NCI-H146 (cell line): ENCODE measurements at regions not wholly inside any gene's neighbourhood (a gene's known extent, or its start where the extent isn't known, plus 50 kb on each side); places are given as distances from the start of the nearest gene placed in this dataset.

Source experiments
- DNase-seq: peaks from one replicate; lab custom pipeline; 2025; lab: John Stamatoyannopoulos, UW

DNA sequence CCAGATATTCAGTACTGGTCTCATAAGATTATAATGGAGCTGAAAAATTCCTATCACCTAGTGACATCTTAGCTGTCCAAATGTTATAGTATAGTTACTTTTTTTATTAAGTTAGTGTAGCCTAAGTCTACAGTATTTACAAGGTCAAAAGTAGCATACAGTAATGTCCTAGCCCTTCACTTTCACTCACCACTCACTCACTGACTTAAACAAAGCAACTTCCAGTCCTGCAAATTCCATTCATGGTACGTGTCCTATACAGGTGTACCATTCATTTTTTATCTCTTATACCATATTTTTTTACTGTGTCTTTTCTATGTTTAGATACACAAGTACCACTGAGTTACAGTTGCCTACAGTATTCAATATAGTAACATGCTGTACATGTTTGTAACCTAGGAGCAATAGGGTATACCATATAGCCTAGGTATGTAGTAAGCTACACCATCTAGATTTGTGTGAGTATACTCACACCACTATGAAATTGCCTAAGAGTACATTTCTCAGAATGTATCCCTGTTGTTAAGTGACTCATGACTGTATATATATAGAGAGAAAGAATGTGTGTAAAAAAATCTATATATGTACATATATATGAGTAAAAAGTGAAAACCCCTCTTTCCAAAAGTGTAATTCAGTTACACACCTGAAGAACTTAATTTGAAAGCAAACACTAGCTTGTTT lies 234.8 kb upstream of the WWC1 start:
- no peak for DNase-seq

DNA sequence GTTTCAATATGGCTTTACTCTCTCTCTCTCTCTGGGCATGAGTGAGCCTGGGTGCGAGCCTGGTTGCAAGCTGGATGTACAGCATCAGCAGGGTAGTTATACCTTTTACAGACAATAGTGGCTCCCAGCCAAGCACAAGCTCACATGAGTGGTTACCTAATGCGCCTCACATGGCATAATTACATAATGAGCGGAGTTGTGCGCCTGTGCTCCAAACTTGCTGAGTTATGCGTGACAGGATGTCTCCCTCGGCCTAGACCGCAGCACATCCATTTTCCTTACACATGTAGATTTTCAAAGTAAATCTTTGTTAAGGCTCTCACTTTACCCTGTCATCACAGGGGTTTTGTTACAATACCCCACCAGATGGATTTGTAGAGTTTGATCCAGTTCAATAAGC lies 233.5 kb upstream of the WWC1 start:
- no peak for DNase-seq

DNA sequence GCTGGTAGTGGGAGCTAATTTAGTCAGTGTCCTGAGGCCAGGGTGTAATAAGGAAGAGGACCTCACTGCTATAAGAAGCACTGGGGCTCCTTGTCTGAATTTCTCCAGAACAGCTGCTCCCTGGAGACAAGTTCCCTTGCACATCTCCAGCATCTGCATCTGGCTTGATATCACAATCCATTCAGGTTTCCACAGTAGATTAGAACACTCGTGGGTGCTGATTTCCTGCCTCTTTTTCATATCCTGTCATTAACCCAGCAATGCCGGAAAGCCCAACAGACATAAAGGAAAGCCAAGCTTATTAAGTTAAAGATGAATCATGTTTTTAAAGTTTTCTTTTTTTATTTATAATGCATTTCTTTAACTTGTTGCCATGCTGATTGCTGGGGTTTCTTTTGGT lies 232.3 kb upstream of the WWC1 start:
- DNase-seq, result no peak

DNA sequence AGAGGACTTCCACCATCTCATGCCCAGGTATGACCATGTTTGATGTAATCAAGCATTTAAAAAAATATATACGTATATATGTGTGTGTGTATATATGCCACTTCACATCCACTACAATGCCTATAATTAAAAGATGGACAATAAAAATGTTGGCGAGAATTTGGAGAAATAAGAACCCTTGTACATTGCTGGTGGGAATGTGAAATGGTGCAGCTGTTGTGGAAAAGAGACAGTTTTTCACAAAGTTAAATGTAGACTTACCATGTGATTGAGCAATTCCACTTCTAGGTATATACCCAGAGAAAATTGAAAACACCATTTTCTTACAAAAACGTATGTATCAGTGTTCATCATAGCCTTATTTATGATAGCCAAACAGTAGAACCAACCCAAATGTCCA lies 229.2 kb upstream of the WWC1 start:
- no peak for DNase-seq

DNA sequence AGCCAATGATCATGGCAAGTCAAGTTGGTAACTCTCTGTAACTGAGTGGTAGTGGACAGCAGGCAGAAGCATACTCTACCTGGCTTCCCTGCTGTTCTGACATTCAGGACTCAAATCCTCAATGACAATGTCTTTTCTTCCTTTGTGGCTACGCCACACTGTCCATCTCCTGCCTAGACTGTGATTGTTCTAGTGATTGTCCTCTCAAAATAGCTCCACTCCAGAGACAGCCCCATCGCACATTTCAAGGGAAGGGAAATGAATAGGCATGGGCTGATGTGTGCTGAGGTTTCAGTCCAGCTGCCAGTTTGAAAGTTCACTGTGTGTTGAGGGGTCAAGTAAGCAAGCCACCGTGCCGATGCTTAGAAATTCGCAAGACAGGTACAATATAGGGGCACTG lies 227.0 kb upstream of the WWC1 start:
- DNase-seq, result no peak

DNA sequence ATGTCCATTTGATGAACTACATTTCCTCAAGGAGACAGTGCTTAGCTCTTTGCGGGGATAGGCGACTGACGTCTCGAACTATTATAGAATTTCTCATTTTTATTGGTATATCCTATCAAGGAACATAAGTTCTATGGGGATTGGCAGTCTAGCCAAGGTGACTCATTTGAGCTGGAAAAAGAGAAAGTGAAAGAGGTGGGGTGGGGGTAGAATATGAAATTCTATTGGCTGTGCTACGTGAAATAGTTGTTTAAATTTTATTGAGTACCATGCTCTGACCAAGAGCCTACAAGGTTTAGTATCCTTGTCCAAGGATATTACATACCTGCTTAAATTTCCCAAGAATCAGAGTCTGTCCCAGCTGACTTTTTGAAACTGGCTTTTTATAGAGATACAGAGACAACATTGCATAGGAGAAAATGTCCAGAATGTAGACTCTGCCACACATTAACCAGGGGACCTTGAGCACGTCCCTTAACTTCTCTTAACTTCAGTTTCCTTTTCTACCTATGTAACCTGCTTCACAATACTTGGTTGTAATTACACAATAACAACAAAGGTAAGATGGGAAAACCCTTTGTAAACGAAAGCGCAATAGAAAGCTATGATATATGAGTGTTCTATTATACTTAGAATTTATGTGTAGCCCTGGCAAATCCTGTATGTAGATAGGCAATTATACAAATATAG lies 226.4 kb upstream of the WWC1 start:
- no peak for DNase-seq

DNA sequence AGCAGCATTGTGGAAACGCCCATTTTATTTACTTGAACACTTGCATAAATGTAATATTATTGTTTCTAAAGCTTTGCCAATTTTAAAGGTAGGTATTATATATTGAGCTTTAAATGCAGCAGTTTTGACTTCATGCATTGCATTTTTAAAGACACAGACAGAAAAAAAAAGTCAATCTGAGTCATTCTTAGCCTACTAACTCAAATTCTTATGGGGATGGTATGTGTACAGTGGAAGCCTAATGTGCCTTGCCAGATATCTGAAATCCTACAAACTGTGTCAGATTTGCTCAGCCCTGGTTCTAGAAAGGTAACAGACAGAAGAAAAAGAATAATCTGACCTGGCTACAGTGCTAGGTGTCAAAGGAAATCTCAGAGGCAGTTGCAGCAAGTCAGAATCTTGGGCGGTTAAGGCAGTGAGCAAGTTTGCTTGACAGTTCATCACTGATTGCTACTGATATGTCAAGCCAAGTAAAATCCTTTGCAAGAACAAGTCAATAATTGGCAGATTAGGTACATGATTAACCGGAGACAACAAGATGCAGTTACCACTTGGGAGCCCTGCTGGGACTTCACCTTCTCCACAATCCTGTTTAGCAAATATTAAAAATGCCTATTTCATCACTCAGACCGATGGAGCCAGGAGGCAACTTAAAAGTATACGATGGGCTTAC lies 224.8 kb upstream of the WWC1 start:
- DNase-seq, result no peak

DNA sequence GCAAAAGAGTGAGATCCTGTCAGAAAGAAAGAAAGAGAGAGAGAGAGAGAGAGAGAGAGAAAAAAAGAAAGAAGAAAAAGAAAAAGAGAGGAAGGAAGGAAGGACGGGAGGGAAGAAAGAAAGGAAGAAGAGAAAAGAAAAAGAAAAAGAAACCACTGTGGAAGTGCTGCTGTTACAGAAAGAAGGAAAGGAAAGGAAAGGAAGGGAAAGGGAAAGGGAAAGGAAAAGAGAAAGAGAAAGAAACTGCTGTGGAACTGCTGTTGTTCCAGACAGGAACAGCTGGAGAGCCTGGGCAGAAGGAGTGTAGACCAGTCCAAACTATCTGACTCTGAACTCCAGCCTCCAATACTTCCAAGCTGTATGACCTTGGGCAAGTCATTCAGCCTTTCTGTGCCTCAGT lies 220.7 kb upstream of the WWC1 start:
- no peak for DNase-seq

DNA sequence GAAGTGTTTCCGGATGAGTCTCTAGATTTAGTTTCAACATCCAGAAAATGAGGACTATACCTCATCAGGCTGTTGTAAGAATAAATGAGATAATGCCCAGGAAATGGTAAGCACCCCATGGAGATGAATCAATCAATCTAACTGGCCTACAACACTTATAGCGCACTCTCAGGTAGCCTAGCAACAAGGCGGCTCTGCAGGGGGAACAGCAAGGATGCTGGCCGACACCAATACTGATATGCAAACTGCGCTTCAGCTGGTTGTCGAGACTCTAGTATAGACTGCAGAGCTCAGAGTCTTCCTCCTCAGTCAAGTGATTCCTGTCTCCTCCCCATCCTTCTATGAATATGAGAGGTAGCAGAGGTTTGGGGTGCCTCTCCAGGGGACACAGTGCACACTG lies 218.8 kb upstream of the WWC1 start:
- peak; percentile 81 for DNase-seq

DNA sequence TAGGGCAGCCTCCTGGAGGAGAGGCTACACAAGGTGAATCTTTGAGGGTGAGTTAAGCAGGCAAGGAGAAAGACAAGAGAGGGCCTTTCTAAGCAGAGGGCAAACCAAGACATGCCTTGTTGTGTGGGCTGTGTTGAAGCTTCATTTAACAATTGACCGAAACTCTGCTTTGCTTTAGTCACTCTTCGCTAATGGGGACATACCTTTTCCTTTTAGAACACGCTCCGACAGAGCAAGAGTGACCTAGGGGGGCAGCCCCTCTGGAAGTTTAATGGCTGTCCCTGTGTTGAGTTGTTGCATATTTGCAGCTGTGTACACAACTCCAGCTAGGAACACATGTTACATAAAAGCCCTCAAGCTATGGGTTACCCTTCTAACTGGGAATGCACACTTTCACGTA lies 218.1 kb upstream of the WWC1 start:
- peak; percentile 61 for DNase-seq

DNA sequence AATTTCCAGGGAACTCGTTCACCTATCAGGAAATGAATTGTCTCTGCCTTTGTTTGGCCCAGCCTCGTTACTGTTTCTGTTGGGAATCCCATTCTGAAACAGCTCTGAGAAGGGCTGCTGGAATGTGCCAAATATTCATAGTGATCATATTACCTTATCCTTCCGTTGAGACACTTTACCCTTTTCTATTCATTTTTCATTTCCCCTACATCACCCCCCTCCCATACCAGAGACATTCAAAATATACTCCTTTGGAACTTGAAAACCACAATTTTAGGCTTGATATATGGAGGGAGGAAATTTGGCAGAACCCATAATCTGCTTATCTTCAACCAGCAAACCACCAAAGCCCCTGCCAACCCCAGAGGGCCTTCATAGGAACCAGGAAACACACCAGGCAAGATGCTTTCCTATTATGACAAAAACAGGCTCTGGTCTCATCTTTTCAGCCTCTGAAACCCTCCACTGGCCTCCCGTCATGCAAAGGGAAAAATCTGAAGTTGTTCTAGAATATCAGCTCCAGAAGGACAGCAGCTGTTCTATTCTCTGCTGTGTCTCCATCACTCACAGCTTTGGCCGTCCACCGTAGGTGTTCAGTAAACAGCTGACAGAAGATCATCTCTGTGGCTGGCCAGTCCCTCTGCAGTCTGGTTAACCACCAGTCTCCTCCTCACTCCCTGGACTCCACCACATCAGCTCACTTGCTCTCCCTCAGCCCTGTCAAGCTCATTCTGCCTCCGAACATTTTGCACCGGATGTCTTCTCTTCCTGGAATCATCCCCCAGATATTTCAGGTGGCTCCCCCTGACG lies 217.2 kb upstream of the WWC1 start:
- no peak for DNase-seq

DNA sequence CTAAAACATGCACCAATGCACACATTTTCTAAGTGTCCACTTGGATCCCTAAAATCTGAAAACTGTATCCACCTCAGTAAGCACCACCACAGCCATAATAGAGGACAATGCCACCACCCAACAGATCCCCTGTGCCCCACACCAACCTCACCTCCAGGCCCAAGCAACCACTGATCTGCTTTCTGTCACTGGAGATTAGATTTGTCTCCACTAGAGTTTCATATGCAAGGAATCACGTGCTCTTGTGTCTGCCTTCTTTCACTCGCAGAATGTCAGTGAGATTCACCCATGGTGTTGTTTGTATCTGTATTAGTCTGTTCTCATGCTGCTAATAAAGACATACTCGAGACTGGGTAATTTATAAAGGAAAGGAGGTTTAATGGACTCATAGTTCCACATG lies 216.1 kb upstream of the WWC1 start:
- no peak for DNase-seq

DNA sequence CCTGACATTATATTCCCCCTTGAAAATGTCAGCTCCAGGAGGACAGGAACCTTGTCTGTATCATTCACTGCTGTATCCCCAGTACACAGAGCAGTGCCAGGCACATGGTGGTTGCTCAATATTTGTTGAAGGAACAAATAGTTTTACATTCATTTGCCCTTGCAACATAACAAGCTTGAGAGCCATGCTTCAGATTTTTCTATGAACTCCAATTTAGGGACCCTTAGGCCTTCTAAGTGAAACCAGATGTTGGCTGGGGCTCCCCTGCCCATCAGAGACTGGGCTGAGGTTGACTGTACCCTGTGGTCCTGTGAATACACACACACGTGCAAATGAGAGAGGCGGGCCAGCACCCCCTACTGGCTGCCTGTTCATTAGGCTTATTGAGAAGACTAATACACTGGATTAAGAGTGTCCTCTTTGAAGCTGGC lies 214.9 kb upstream of the WWC1 start:
- peak; percentile 11 for DNase-seq

DNA sequence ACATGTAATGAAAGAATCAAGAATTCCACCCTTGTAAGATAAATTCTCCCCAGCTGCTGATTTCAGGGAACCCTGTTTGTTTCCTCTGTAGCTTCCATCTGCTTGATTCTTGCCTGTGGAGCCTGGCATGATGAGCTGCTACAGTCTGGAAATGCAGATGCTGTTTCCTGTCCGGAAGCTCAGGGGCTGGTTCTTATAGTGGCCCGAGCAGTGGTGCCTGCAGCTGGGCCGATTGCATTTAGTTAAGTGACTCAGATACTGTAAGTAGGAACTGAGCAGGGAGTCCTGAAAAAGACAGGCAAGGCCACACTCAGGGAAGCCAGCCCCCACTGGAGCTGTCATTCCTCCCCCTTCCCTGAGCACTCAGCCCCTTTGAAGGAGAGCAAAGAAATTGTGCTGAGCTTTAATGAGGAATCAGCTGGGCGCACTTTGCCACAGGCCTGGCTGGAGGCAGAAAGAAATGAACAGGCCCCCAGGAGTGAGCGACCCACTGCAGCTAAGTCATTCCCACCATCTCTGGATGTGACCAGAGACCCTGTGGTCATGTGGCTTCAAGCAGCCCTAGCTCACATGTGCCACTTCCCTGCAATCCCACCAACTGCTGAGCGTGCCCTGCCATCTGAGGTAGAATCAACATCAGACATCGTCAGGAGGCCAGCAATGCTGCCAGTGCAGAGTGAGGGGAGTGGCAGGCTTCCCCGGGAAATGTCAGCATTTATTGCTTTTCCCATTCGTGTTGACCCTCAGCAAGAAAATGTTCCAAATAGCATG lies 206.0 kb upstream of the WWC1 start:
- no peak for DNase-seq

DNA sequence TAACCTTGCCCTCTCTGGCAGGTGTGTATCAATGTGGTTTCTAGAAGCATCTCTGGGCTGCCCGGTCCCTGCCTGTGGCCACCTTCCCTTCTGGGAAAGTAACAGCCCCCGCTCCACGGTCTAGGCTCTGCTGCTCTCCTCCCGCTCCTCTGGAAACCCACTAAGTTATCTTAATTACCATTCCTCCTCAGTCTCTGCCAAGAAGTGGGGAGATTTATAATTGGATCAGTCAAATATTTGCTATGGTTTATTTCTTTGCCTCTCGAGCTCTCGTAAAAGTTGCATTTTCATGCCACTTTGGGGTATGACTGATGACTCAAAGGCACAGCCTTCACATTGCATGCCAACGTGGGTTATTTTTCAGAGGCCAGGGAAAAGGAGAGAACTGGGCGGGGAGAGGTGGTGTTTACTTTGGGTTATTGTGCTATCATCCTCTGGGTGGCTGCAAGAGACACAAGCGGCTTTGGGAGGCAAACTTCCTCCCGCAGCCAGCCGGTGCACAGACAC lies 205.3 kb upstream of the WWC1 start:
- DNase-seq, result peak; percentile 53

DNA sequence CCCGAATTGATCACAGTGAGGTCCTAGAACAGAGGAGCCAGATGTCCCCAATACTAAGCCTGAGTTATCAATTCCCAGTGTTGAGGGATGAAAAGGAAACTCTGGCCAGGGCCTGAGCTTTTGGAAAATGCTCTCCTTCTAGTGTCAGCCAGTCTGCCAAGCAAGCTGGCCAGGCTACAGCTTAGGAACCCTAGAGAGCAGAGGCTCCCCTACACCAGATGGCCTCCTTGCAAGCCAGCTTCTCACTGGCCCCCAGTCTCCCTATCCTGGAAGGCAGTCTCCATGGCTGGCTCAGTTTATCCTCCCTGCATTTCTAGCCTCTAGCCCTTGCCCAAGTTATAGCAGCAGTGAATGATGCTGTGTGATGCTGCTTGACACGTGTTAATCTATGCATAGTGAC lies 204.7 kb upstream of the WWC1 start:
- no peak for DNase-seq

DNA sequence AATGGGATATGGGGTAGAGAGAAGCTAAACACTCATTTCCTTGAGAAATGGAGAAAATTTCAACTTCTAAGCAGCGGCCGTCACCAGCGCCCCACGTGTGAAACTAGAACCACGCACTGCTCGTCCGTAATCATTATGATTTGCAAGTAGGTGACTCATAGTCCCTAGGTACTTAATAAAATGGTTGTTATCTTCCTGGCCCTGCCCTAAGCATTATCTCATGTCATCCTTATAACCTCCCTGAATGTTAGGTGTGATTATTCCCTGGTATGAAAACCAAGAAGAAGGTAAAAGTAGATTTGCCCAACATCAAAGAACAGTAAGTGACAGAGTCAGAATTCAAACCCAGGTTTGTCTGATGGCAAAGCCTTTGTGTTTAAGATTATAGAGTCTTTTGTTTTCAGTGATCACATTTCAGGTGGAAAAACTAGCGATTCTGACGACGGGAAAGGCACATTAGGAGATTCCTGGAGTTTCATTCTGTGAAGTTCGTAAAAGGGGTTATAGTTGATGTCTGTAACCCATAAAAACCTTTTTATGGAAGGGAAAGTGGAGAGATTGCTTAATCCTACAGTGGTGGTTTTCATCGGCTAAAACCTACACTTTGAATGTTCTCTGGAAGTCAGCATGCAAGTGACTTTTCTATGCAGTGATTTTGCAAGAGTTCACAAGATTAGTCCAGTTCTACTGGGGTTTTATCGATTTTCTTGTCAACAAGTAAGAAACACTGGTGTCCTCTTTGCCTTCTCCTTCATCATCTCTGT lies 202.9 kb upstream of the WWC1 start:
- no peak for DNase-seq

DNA sequence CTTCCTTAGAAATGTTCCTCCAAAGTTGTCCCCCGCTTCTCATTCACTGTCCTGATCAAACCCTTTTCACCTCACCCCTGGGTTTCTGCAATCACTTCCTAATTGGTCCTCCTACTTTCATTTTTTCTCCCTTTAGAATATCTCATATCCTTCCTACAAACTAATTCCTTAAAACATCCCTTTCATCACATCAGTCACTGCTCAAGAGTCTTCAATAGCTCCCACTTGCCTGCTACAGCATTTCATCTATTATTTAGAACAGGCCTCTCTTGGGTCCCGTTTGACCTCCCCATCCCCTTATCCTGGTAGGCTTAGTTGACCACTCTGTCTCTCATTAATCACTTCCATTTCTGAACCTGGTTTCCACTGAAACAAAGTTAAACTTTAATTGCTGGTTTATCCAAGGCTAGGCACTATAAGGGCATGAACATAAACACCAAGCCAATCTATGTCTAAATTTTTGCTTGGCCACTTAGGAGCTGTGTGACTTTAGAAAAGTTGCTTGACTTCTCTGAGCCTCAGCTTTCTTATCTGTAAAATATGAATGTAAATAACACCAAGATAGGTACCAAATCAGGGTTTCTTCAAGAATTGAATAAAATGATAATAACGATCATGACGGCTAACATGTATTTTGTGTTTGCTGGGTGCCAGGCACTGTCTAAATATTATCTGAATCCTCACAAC lies 202.1 kb upstream of the WWC1 start:
- no peak for DNase-seq

DNA sequence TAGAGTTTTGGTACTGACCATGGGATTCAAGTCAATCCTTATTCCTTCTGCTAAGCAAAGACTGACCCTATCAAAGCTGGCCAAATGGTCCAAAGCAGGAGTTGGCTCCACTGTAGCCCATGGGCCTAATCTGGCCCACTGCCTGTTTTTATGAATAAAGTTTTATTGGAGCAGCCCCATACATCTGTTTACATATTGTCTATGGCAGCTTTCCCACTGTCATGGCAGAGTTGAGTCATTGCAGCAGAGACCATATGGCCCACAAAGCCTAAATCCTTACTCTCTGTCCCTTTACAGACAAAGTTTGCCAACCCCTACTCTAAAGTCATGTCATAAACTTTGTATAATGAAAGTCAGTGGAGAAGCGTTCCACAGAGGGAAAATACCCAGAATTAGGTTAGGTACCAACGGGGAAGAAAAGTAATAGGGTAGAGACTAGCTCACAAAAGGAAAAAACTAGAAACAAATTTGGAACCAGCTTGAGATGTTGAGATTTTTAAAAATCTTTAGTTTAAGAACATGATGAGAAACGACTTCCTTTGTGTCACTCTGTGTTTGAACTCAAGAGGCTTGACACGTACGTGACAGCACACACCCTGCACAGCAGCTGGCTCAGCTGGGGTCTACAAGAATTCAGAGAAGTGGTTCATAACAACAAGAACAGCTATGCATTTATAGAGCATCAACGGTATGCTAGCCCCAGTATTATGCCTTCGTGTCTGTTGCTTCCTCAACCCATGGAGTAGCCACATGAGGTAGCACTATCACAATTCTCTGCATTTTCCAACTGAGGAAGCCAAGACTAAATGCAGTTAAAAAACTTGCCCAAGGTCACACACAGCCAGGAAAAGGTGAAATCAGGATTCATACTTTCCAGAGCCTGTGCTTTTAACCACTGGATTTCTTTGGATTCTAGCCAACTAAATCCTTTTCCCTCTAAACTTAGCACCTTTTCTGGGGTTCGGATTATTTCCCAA lies 198.9 kb upstream of the WWC1 start:
- DNase-seq, result no peak
